K562 (cell line): ENCODE measurements at regions not wholly inside any gene's neighbourhood (a gene's known extent, or its start where the extent isn't known, plus 50 kb on each side); places are given as distances from the start of the nearest gene placed in this dataset.

ENCODE experiments used
- CCNT2 ChIP-seq: IDR thresholded peaks from 2 replicates; pipeline ENCODE4 v1.6.1; 2011; ENCODE audit warnings: borderline replicate concordance, low read depth, mild to moderate bottlenecking, moderate library complexity, mixed read lengths, low read length; ENCODE audit not compliant: insufficient read length; ENCODE audit errors: extremely low read depth
- FOSL1 ChIP-seq: fragments of 200-800 bp; sonication (Bioruptor generic); conservative IDR thresholded peaks from 2 replicates; pipeline ENCODE4 v1.6.1; 2016; ENCODE audit warnings: missing genetic modification characterization, missing compliant biosample characterization
- FOXJ3 ChIP-seq: sonication (generic); formaldehyde crosslinking; IDR thresholded peaks from 2 replicates; pipeline ENCODE4 v1.4.0; 2020; ENCODE audit warnings: mild to moderate bottlenecking, missing genetic modification reagents
- L3MBTL2 ChIP-seq: fragments of 450-650 bp; IDR thresholded peaks from 2 replicates; pipeline ENCODE4 v1.6.1; 2016; ENCODE audit warnings: mild to moderate bottlenecking, moderate library complexity
- POLR2AphosphoS5 ChIP-seq: IDR thresholded peaks from 2 replicates; pipeline ENCODE4 v1.6.1; 2011; ENCODE audit warnings: mild to moderate bottlenecking, low read depth, low read length, moderate library complexity; ENCODE audit not compliant: control insufficient read depth, insufficient read depth
- RFX1 ChIP-seq: fragments of 450-650 bp; IDR thresholded peaks from 2 replicates; pipeline ENCODE4 v1.6.1; 2016; ENCODE audit warnings: mild to moderate bottlenecking, moderate library complexity
- SOX6 ChIP-seq: fragments of 450-650 bp; IDR thresholded peaks from 2 replicates; pipeline ENCODE4 v1.6.1; 2014; ENCODE audit warnings: mild to moderate bottlenecking
- TEAD4 ChIP-seq, 2 experiments: sonication (generic) in 1 of 2; formaldehyde crosslinking in 1 of 2; IDR thresholded peaks; 2 replicates each; pipeline versions ENCODE4 v1.6.1 to v1.8.0; 2012 to 2022; ENCODE audit warnings: borderline replicate concordance in 1 of 2, inconsistent platforms in 1 of 2, low read length in 1 of 2, mild to moderate bottlenecking in 1 of 2, missing genetic modification reagents in 1 of 2
- ZBTB2 ChIP-seq: fragments of 450-650 bp; IDR thresholded peaks from 2 replicates; pipeline ENCODE4 v1.6.1; 2016; ENCODE audit warnings: antibody characterized with exemption
- ZNF121 ChIP-seq: sonication (generic); formaldehyde crosslinking; conservative IDR thresholded peaks from 2 replicates; pipeline ENCODE4 v1.8.0; 2022; ENCODE audit warnings: missing genetic modification reagents
- ZNF253 ChIP-seq: fragments of 250-450 bp; sonication (Bioruptor Pico); conservative IDR thresholded peaks from 2 replicates; pipeline ENCODE4 v1.6.1; 2021; ENCODE audit warnings: mild to moderate bottlenecking
- ZNF395 ChIP-seq: fragments of 200-800 bp; sonication (Bioruptor generic); IDR thresholded peaks from 2 replicates; pipeline ENCODE4 v1.6.1; 2017; ENCODE audit warnings: missing genetic modification characterization, missing compliant biosample characterization
- ZNF511 ChIP-seq: sonication (generic); formaldehyde crosslinking; IDR thresholded peaks from 2 replicates; pipeline ENCODE4 v1.8.0; 2022; ENCODE audit warnings: mild to moderate bottlenecking, missing genetic modification reagents
- TF ChIP-seq, protein P1 (sequence below), 2 experiments: IDR thresholded peaks in 1 of 2; conservative IDR thresholded peaks in 1 of 2; 2 replicates each; pipeline ENCODE4 v1.6.1; 2016; ENCODE audit warnings: low read depth in 2 of 2, mild to moderate bottlenecking in 1 of 2, missing compliant biosample characterization in 1 of 2, missing genetic modification characterization in 1 of 2, moderate library complexity in 1 of 2

DNA sequence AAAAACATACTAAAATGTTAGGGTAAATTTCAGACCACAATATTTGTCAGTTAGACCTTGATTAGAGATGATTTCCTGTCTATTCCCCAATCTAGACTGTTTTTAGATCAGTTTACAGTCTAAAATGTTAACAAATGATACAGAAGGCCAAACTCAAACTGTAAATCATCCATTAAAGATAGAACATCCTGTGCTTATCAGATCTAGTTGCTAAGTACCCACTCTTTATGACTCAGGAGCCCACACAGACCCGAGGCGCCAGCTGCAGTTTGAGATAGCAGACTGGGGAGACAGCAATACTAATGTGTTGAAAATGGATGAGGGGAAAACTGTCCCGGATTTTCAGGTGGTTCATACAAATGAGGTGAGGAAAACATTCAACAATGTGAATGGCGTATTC, 113.3 kb downstream of the SCG2 start (continued):
- TF ChIP-seq RFX1, result peak; percentile 60
- TF ChIP-seq CCNT2, result peak; percentile 23
- TF ChIP-seq FOSL1, result peak; percentile 93
- TF ChIP-seq POLR2AphosphoS5, result peak; percentile 33; the same call in 1 of the 2 replicates
- TF ChIP-seq SOX6, result 0 out of 2 replicates have a peak, but pooled peaks have one; percentile 12
- TF ChIP-seq ZNF395 (CRISPR knock-in tag), result 0 out of 2 replicates have a peak, but pooled peaks have one; percentile 31
- TF ChIP-seq ZBTB2, result no peak
- no peak for TF ChIP-seq FOXJ3
- TF ChIP-seq ZNF511 (CRISPR knock-in tag), result no peak
- no peak for TF ChIP-seq ZNF121
- TF ChIP-seq L3MBTL2, result no peak
- TF ChIP-seq ZNF253 (CRISPR knock-in tag), result no peak
- TF ChIP-seq TEAD4 (IDR thresholded peaks at IDR 0.05; ENCODE audit: low read length), result peak; percentile 79
- TF ChIP-seq TEAD4 (CRISPR knock-in tag; IDR thresholded peaks at IDR 0.05; ENCODE audit: borderline replicate concordance), result no peak
- TF ChIP-seq, protein P1, sequence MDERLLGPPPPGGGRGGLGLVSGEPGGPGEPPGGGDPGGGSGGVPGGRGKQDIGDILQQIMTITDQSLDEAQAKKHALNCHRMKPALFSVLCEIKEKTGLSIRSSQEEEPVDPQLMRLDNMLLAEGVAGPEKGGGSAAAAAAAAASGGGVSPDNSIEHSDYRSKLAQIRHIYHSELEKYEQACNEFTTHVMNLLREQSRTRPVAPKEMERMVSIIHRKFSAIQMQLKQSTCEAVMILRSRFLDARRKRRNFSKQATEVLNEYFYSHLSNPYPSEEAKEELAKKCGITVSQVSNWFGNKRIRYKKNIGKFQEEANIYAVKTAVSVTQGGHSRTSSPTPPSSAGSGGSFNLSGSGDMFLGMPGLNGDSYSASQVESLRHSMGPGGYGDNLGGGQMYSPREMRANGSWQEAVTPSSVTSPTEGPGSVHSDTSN (CRISPR knock-in tag; IDR thresholded peaks at IDR 0.05; ENCODE audit: low read depth), result no peak
- TF ChIP-seq, protein P1 (tag; conservative IDR thresholded peaks at IDR 0.05; ENCODE audit: low read depth), result peak; percentile 83
